GM12878 (cell line): ENCODE measurements at regions not wholly inside any gene's neighbourhood (a gene's known extent, or its start where the extent isn't known, plus 50 kb on each side); places are given as distances from the start of the nearest gene placed in this dataset.

Experiments
- ATAC-seq: fragments of 200-7000 bp; cut with Tn5 transposase; 3 replicates; pipeline ENCODE4 v1.9.1; 2020; ENCODE audit warnings: mild to moderate bottlenecking, moderate library complexity
- BruUV-seq: library from RNA; stranded (reverse); fragments of 400-500 nt; replicated peaks from 2 replicates; lab custom pipeline; 2021; lab: Mats Ljungman, UMichigan
- CTCF ChIA-PET: fragments of 300-600 bp; sonication (Branson Sonifier 250); formaldehyde crosslinking; extraction: SDS; loops from one replicate; lab custom pipeline; 2021; ENCODE audit warnings: inconsistent platforms; lab: Yijun Ruan, JAX
- POLR2A ChIA-PET: fragments of 350-600 bp; formaldehyde crosslinking; extraction: SDS; loops from one replicate; lab custom pipeline; 2021; ENCODE audit warnings: inconsistent platforms; lab: Charles Lee
- RAD21 ChIA-PET: fragments of 300-600 bp; sonication (Branson Sonifier 250); formaldehyde crosslinking; loops from one replicate; lab custom pipeline; 2023; ENCODE audit warnings: antibody characterized with exemption; ENCODE audit not compliant: unreplicated experiment; lab: Charles Lee
- SMC1A ChIA-PET: fragments of 300-600 bp; sonication (Branson Sonifier 250); formaldehyde crosslinking; loops from one replicate; lab custom pipeline; 2023; ENCODE audit not compliant: unreplicated experiment, uncharacterized antibody; lab: Charles Lee
- DNase-seq: peaks from one replicate; pipeline ENCODE4 v3.0.0-alpha.2; 2011; ENCODE audit warnings: low read depth, low spot score
- FAIRE-seq: peaks from 3 replicates; lab custom pipeline; 2011; peaks lifted over from hg19 to GRCh38; lab: Jason Lieb, UNC
- H2AFZ ChIP-seq: 2 replicates; pipeline ENCODE4 v1.6.0; 2011; ENCODE audit warnings: low read depth, low read length, control low read depth; ENCODE audit not compliant: control insufficient read depth
- H3K27ac ChIP-seq: 2 replicates; pipeline ENCODE4 v1.5.1; 2011; ENCODE audit warnings: control low read depth; ENCODE audit not compliant: control insufficient read depth, insufficient read depth
- H3K27me3 ChIP-seq, 2 experiments: replicated peaks in 1 of 2; 2 replicates each; pipeline versions ENCODE4 v1.6.0 to v1.6.1; 2011; ENCODE audit warnings: low read length in 1 of 2; ENCODE audit not compliant: control insufficient read depth in 2 of 2, insufficient read depth in 2 of 2
- H3K36me3 ChIP-seq, 2 experiments: 2 replicates each; pipeline ENCODE4 v1.5.1; 2011; ENCODE audit warnings: low read length in 1 of 2; ENCODE audit not compliant: control insufficient read depth in 2 of 2, insufficient read depth in 2 of 2
- H3K4me1 ChIP-seq: 2 replicates; pipeline ENCODE4 v1.6.1; 2011; ENCODE audit warnings: mild to moderate bottlenecking, low read length, moderate library complexity, mixed read lengths; ENCODE audit not compliant: control insufficient read depth, insufficient read depth
- H3K4me2 ChIP-seq: 2 replicates; pipeline ENCODE4 v1.6.0; 2011; ENCODE audit warnings: control low read depth; ENCODE audit not compliant: control insufficient read depth, insufficient read depth
- H3K4me3 ChIP-seq: fragments of 200-600 bp; sonication (generic); 2 replicates; pipeline ENCODE4 v1.5.1; 2016
- H3K79me2 ChIP-seq: 2 replicates; pipeline ENCODE4 v1.6.0; 2011; ENCODE audit warnings: low read length; ENCODE audit not compliant: control insufficient read depth, insufficient read depth
- H3K9ac ChIP-seq: 2 replicates; pipeline ENCODE4 v1.8.0; 2011; ENCODE audit warnings: low read length, control low read depth, mixed read lengths; ENCODE audit not compliant: control insufficient read depth, insufficient read depth
- H3K9me3 ChIP-seq: replicated peaks from 3 replicates; pipeline ENCODE4 v1.5.1; 2011; ENCODE audit warnings: mild to moderate bottlenecking, low read length; ENCODE audit not compliant: control insufficient read depth, insufficient read depth
- H4K20me1 ChIP-seq: 2 replicates; pipeline ENCODE4 v1.6.0; 2011; ENCODE audit not compliant: control insufficient read depth, insufficient read depth
- CREB1 ChIP-seq: IDR thresholded peaks from 2 replicates; pipeline ENCODE4 v1.6.1; 2012; ENCODE audit warnings: low read depth, mild to moderate bottlenecking, inconsistent platforms
- ETV6 ChIP-seq, 2 experiments: fragments of 450-650 bp in 1 of 2; IDR thresholded peaks in 1 of 2; conservative IDR thresholded peaks in 1 of 2; 2 replicates each; pipeline ENCODE4 v1.6.1; 2014; ENCODE audit warnings: antibody characterized with exemption in 1 of 2, borderline replicate concordance in 1 of 2, low read depth in 1 of 2, mild to moderate bottlenecking in 1 of 2, moderate library complexity in 1 of 2
- GABPA ChIP-seq: IDR thresholded peaks from 2 replicates; pipeline ENCODE4 v1.6.1; 2014; ENCODE audit warnings: antibody characterized with exemption, low read depth, mild to moderate bottlenecking, inconsistent platforms
- KDM1A ChIP-seq: fragments of 200-600 bp; sonication (generic); IDR thresholded peaks from 2 replicates; pipeline ENCODE4 v1.6.1; 2016; ENCODE audit warnings: borderline replicate concordance
- MEF2B ChIP-seq: fragments of 450-650 bp; IDR thresholded peaks from 2 replicates; pipeline ENCODE4 v1.6.1; 2018; ENCODE audit warnings: mild to moderate bottlenecking, moderate library complexity; ENCODE audit not compliant: partially characterized antibody, poor library complexity, severe bottlenecking
- MYB ChIP-seq: fragments of 150-350 bp; IDR thresholded peaks from 2 replicates; pipeline ENCODE4 v1.6.1; 2014; ENCODE audit warnings: mild to moderate bottlenecking, low read depth, low read length, borderline replicate concordance
- NR2C2 ChIP-seq: IDR thresholded peaks from 2 replicates; pipeline ENCODE4 v1.6.1; 2011; ENCODE audit warnings: borderline replicate concordance, low read depth; ENCODE audit not compliant: control insufficient read depth, insufficient read length
- PAX5 ChIP-seq: IDR thresholded peaks from 2 replicates; pipeline ENCODE4 v1.6.1; 2011; ENCODE audit warnings: low read depth, low read length, borderline replicate concordance
- PML ChIP-seq: IDR thresholded peaks from 2 replicates; pipeline ENCODE4 v1.6.1; 2012; ENCODE audit warnings: low read length, inconsistent platforms
- POLR2AphosphoS5 ChIP-seq: IDR thresholded peaks from 2 replicates; pipeline ENCODE4 v1.6.1; 2011; ENCODE audit warnings: mild to moderate bottlenecking, low read length, inconsistent platforms
- POU2F2 ChIP-seq: IDR thresholded peaks from 3 replicates; pipeline ENCODE4 v1.6.1; 2011; ENCODE audit warnings: low read depth, mild to moderate bottlenecking, low read length, borderline replicate concordance
- RELA ChIP-seq: fragments of 450-650 bp; IDR thresholded peaks from 2 replicates; pipeline ENCODE4 v1.8.0; 2014; ENCODE audit warnings: borderline replicate concordance; ENCODE audit not compliant: partially characterized antibody
- RUNX3 ChIP-seq: IDR thresholded peaks from 2 replicates; pipeline ENCODE4 v1.6.1; 2012; ENCODE audit warnings: low read length, inconsistent platforms
- TAF1 ChIP-seq: IDR thresholded peaks from 2 replicates; pipeline ENCODE4 v1.6.1; 2011; ENCODE audit warnings: mild to moderate bottlenecking, low read depth, low read length, borderline replicate concordance
- ZNF207 ChIP-seq: fragments of 450-650 bp; IDR thresholded peaks from 2 replicates; pipeline ENCODE4 v1.6.1; 2014; ENCODE audit warnings: antibody characterized with exemption, mild to moderate bottlenecking, borderline replicate concordance
- ZNF217 ChIP-seq: fragments of 450-650 bp; IDR thresholded peaks from 2 replicates; pipeline ENCODE4 v1.6.1; 2017; ENCODE audit warnings: antibody characterized with exemption, mild to moderate bottlenecking
- in situ Hi-C: fragments of 300-500 bp; cut with MboI; formaldehyde crosslinking; loops from 9 replicates; pipeline ENCODE4 v1.14.3; 2018; ENCODE audit warnings: mixed read lengths
- intact Hi-C: fragments of 100-400 bp; cut with micrococcal nuclease; formaldehyde crosslinking; loops from one replicate; pipeline ENCODE4 v1.14.2; 2022; ENCODE audit not compliant: unreplicated experiment
- TF ChIP-seq, protein P1 (sequence below): fragments of 450-650 bp; conservative IDR thresholded peaks from 2 replicates; pipeline ENCODE4 v1.6.1; 2017; ENCODE audit warnings: mild to moderate bottlenecking, moderate library complexity
- TF ChIP-seq, protein P2 (sequence below): fragments of 450-650 bp; IDR thresholded peaks from 2 replicates; pipeline ENCODE4 v1.6.1; 2018; ENCODE audit warnings: mild to moderate bottlenecking, low read depth, moderate library complexity; ENCODE audit not compliant: partially characterized antibody
- TF ChIP-seq, protein P3 (sequence below): fragments of 450-650 bp; IDR thresholded peaks from 2 replicates; pipeline ENCODE4 v1.6.1; 2014; ENCODE audit warnings: mild to moderate bottlenecking

- H3K4me1 ChIP-seq = no peaks in the 10 kb centered on the region
- intact Hi-C loops = no loop called here
- BruUV-seq = no TSS peak
Observed at GRCh38 chr9:115943431-115944165, 210.0 kb upstream of the PAPPA start.

More at GRCh38 chr9:115943431-115944165, 210.0 kb upstream of the PAPPA start:
- Histone ChIP-seq H3K4me2 (no peak overlapping the region), H3K9me3 (no peaks in the 10 kb centered on the region), H4K20me1 (no peaks in the 10 kb centered on the region), H3K27me3 (no peaks in the 10 kb centered on the region), H2AFZ (no peak overlapping the region)
- ChIA-PET CTCF (no interaction called here), POLR2A (no interaction called here)
- no peak for DNase-seq
- ATAC-seq = no peak
- in situ Hi-C loops = no loop called here
- TF ChIP-seq POU2F2 = no peak
- no peak for TF ChIP-seq RUNX3
- TF ChIP-seq CREB1 = no peak
- TF ChIP-seq GABPA = no peak
- no peak for TF ChIP-seq PML
- no peak for TF ChIP-seq RELA
- no peak for TF ChIP-seq MYB
- TF ChIP-seq ZNF217 = no peak
- no peak for TF ChIP-seq PAX5
- no peak for TF ChIP-seq MEF2B
- TF ChIP-seq ZNF207 = no peak
- no peak for TF ChIP-seq ETV6 (conservative IDR thresholded peaks at IDR 0.05 in 1 of 2, IDR thresholded peaks at IDR 0.05 in 1 of 2; ENCODE audit: borderline replicate concordance in 1 of 2, low read depth in 1 of 2)
- no peak for TF ChIP-seq TAF1
- TF ChIP-seq, protein P1, sequence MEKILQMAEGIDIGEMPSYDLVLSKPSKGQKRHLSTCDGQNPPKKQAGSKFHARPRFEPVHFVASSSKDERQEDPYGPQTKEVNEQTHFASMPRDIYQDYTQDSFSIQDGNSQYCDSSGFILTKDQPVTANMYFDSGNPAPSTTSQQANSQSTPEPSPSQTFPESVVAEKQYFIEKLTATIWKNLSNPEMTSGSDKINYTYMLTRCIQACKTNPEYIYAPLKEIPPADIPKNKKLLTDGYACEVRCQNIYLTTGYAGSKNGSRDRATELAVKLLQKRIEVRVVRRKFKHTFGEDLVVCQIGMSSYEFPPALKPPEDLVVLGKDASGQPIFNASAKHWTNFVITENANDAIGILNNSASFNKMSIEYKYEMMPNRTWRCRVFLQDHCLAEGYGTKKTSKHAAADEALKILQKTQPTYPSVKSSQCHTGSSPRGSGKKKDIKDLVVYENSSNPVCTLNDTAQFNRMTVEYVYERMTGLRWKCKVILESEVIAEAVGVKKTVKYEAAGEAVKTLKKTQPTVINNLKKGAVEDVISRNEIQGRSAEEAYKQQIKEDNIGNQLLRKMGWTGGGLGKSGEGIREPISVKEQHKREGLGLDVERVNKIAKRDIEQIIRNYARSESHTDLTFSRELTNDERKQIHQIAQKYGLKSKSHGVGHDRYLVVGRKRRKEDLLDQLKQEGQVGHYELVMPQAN = no peak
- TF ChIP-seq, protein P2, sequence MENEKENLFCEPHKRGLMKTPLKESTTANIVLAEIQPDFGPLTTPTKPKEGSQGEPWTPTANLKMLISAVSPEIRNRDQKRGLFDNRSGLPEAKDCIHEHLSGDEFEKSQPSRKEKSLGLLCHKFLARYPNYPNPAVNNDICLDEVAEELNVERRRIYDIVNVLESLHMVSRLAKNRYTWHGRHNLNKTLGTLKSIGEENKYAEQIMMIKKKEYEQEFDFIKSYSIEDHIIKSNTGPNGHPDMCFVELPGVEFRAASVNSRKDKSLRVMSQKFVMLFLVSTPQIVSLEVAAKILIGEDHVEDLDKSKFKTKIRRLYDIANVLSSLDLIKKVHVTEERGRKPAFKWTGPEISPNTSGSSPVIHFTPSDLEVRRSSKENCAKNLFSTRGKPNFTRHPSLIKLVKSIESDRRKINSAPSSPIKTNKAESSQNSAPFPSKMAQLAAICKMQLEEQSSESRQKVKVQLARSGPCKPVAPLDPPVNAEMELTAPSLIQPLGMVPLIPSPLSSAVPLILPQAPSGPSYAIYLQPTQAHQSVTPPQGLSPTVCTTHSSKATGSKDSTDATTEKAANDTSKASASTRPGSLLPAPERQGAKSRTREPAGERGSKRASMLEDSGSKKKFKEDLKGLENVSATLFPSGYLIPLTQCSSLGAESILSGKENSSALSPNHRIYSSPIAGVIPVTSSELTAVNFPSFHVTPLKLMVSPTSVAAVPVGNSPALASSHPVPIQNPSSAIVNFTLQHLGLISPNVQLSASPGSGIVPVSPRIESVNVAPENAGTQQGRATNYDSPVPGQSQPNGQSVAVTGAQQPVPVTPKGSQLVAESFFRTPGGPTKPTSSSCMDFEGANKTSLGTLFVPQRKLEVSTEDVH = no peak
- TF ChIP-seq NR2C2 = no peak
- no peak for TF ChIP-seq POLR2AphosphoS5
- TF ChIP-seq, protein P3, sequence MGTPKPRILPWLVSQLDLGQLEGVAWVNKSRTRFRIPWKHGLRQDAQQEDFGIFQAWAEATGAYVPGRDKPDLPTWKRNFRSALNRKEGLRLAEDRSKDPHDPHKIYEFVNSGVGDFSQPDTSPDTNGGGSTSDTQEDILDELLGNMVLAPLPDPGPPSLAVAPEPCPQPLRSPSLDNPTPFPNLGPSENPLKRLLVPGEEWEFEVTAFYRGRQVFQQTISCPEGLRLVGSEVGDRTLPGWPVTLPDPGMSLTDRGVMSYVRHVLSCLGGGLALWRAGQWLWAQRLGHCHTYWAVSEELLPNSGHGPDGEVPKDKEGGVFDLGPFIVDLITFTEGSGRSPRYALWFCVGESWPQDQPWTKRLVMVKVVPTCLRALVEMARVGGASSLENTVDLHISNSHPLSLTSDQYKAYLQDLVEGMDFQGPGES = no peak
- no peak for TF ChIP-seq KDM1A
- TF ChIP-seq, all 136 proteins: peak for 0
- no peak overlapping the region for H3K4me3 ChIP-seq
- no peak for FAIRE-seq
- no peak overlapping the region for H3K27ac ChIP-seq
- SMC1A ChIA-PET = no interaction called here
- H3K9ac ChIP-seq = no peak overlapping the region
- RAD21 ChIA-PET = no interaction called here
- no peaks in the 10 kb centered on the region for H3K36me3 ChIP-seq
- no peaks in the 10 kb centered on the region for H3K79me2 ChIP-seq
